ENCODE measurements at regions not wholly inside any gene's neighbourhood (a gene's known extent, or its start where the extent isn't known, plus 50 kb on each side); places are given as distances from the start of the nearest gene placed in this dataset.

- H3K4me1 Mint-ChIP-seq: no peaks in the 10 kb centered on the region
- H3K27me3 Mint-ChIP-seq: no peaks in the 10 kb centered on the region
- intact Hi-C loops (cut with micrococcal nuclease): no loop called here
- no peaks in the 10 kb centered on the region for H3K36me3 Mint-ChIP-seq
- H3K9me3 ChIP-seq (ENCODE audit: control insufficient read depth in 2 of 3, low read length in 3 of 3): no peaks in the 10 kb centered on the region
- H3K4me3 ChIP-seq (ENCODE audit: low read length): no peak overlapping the region
- ChIA-PET CTCF (no interaction called here), POLR2A (no interaction called here)
- DNase-seq: no peak
- no peaks in the 10 kb centered on the region for H3K36me3 ChIP-seq (ENCODE audit: control insufficient read depth in 2 of 3, insufficient read depth in 3 of 3, low read length in 3 of 3)
- H3K9me3 Mint-ChIP-seq: peaks cover 0 to 15% (median 3%) of the 10 kb centered on the region in 11 donors
- no peak for ATAC-seq
- no peaks in the 10 kb centered on the region for H3K27me3 ChIP-seq (ENCODE audit: control insufficient read depth in 2 of 2, insufficient read depth in 2 of 2, low read length in 2 of 2)
- H3K4me1 ChIP-seq (ENCODE audit: control insufficient read depth in 2 of 2, insufficient read depth in 2 of 2, low read length in 2 of 2): no peaks in the 10 kb centered on the region
- no peak overlapping the region for H3K27ac ChIP-seq (ENCODE audit: low read depth, low read length)
- H3K4me3 Mint-ChIP-seq: no peak overlapping the region
- H3K27ac Mint-ChIP-seq: no peak overlapping the region
Measured at GRCh38 chr2:82694431-82694830, 1764.6 kb downstream of the SUCLG1 start.

GRCh38 chr2:82690757-82691411, 1768.2 kb downstream of the SUCLG1 start:
- Histone ChIP-seq H3K4me1 (ENCODE audit: control insufficient read depth in 2 of 2, insufficient read depth in 2 of 2, low read length in 2 of 2) (no peaks in the 10 kb centered on the region), H3K9me3 (ENCODE audit: control insufficient read depth in 2 of 3, low read length in 3 of 3) (no peaks in the 10 kb centered on the region), H3K27me3 (ENCODE audit: control insufficient read depth in 2 of 2, insufficient read depth in 2 of 2, low read length in 2 of 2) (no peaks in the 10 kb centered on the region), H3K4me3 (ENCODE audit: low read length) (no peak overlapping the region), H3K27ac (ENCODE audit: low read depth, low read length) (no peak overlapping the region), H3K36me3 (ENCODE audit: control insufficient read depth in 2 of 3, insufficient read depth in 3 of 3, low read length in 3 of 3) (no peaks in the 10 kb centered on the region)
- ATAC-seq: no peak
- no peak for DNase-seq
- POLR2A ChIA-PET: no interaction called here
- Mint-ChIP-seq H3K4me1 (no peaks in the 10 kb centered on the region), H3K9me3 (peaks cover 0 to 8% (median 3%) of the 10 kb centered on the region in 11 donors), H3K36me3 (no peaks in the 10 kb centered on the region), H3K27me3 (no peaks in the 10 kb centered on the region), H3K4me3 (no peak overlapping the region), H3K27ac (no peak overlapping the region)
- CTCF ChIA-PET: no interaction called here
- intact Hi-C loops (cut with micrococcal nuclease): no loop called here

- intact Hi-C loops (cut with micrococcal nuclease): no loop called here
- H3K4me3 Mint-ChIP-seq: no peak overlapping the region
- no peaks in the 10 kb centered on the region for H3K27me3 Mint-ChIP-seq
- no peaks in the 10 kb centered on the region for H3K27me3 ChIP-seq (ENCODE audit: control insufficient read depth in 2 of 2, insufficient read depth in 2 of 2, low read length in 2 of 2)
- no peaks in the 10 kb centered on the region for H3K4me1 ChIP-seq (ENCODE audit: control insufficient read depth in 2 of 2, insufficient read depth in 2 of 2, low read length in 2 of 2)
- peaks cover 0 to 25% (median 6%) of the 10 kb centered on the region in 11 donors for H3K9me3 Mint-ChIP-seq
- ChIA-PET CTCF (no interaction called here), POLR2A (no interaction called here)
- H3K27ac Mint-ChIP-seq: no peak overlapping the region
- H3K36me3 Mint-ChIP-seq: no peaks in the 10 kb centered on the region
- no peaks in the 10 kb centered on the region for H3K4me1 Mint-ChIP-seq
- no peak overlapping the region for H3K4me3 ChIP-seq (ENCODE audit: low read length)
- no peak overlapping the region for H3K27ac ChIP-seq (ENCODE audit: low read depth, low read length)
- ATAC-seq: no peak
- no peaks in the 10 kb centered on the region for H3K9me3 ChIP-seq (ENCODE audit: control insufficient read depth in 2 of 3, low read length in 3 of 3)
- DNase-seq: no peak
- no peaks in the 10 kb centered on the region for H3K36me3 ChIP-seq (ENCODE audit: control insufficient read depth in 2 of 3, insufficient read depth in 3 of 3, low read length in 3 of 3)
Measured at GRCh38 chr2:82675186-82675585, 1783.9 kb downstream of the SUCLG1 start.

GRCh38 chr2:82674652-82675051, 1784.4 kb downstream of the SUCLG1 start:
- H3K4me3 ChIP-seq (ENCODE audit: low read length): no peak overlapping the region
- Mint-ChIP-seq H3K27me3 (no peaks in the 10 kb centered on the region), H3K27ac (no peak overlapping the region), H3K4me1 (no peaks in the 10 kb centered on the region), H3K36me3 (no peaks in the 10 kb centered on the region), H3K4me3 (no peak overlapping the region), H3K9me3 (peaks cover 0 to 25% (median 6%) of the 10 kb centered on the region in 11 donors)
- no peaks in the 10 kb centered on the region for H3K36me3 ChIP-seq (ENCODE audit: control insufficient read depth in 2 of 3, insufficient read depth in 3 of 3, low read length in 3 of 3)
- intact Hi-C loops (cut with micrococcal nuclease): no loop called here
- ATAC-seq: no peak
- CTCF ChIA-PET: no interaction called here
- POLR2A ChIA-PET: no interaction called here
- H3K4me1 ChIP-seq (ENCODE audit: control insufficient read depth in 2 of 2, insufficient read depth in 2 of 2, low read length in 2 of 2): no peaks in the 10 kb centered on the region
- no peaks in the 10 kb centered on the region for H3K27me3 ChIP-seq (ENCODE audit: control insufficient read depth in 2 of 2, insufficient read depth in 2 of 2, low read length in 2 of 2)
- DNase-seq: no peak
- no peaks in the 10 kb centered on the region for H3K9me3 ChIP-seq (ENCODE audit: control insufficient read depth in 2 of 3, low read length in 3 of 3)
- no peak overlapping the region for H3K27ac ChIP-seq (ENCODE audit: low read depth, low read length)

- Mint-ChIP-seq H3K9me3 (peaks cover 0 to 20% (median 3%) of the 10 kb centered on the region in 11 donors), H3K4me1 (no peaks in the 10 kb centered on the region), H3K36me3 (no peaks in the 10 kb centered on the region)
Measured at GRCh38 chr2:82667491-82667890, 1791.6 kb downstream of the SUCLG1 start.

GRCh38 chr2:82665691-82666090, 1793.4 kb downstream of the SUCLG1 start:
- no peaks in the 10 kb centered on the region for H3K4me1 ChIP-seq (ENCODE audit: control insufficient read depth in 2 of 2, insufficient read depth in 2 of 2, low read length in 2 of 2)
- H3K27me3 ChIP-seq (ENCODE audit: control insufficient read depth in 2 of 2, insufficient read depth in 2 of 2, low read length in 2 of 2): no peaks in the 10 kb centered on the region
- Mint-ChIP-seq H3K4me1 (no peaks in the 10 kb centered on the region), H3K4me3 (no peak overlapping the region), H3K36me3 (no peaks in the 10 kb centered on the region), H3K27ac (no peak overlapping the region), H3K9me3 (peaks cover 0 to 16% (median 3%) of the 10 kb centered on the region in 11 donors), H3K27me3 (no peaks in the 10 kb centered on the region)
- intact Hi-C loops (cut with micrococcal nuclease): no loop called here
- H3K9me3 ChIP-seq (ENCODE audit: control insufficient read depth in 2 of 3, low read length in 3 of 3): no peaks in the 10 kb centered on the region
- CTCF ChIA-PET: no interaction called here
- H3K36me3 ChIP-seq (ENCODE audit: control insufficient read depth in 2 of 3, insufficient read depth in 3 of 3, low read length in 3 of 3): no peaks in the 10 kb centered on the region
- POLR2A ChIA-PET: no interaction called here
- ATAC-seq: no peak
- no peak for DNase-seq
- no peak overlapping the region for H3K4me3 ChIP-seq (ENCODE audit: low read length)
- no peak overlapping the region for H3K27ac ChIP-seq (ENCODE audit: low read depth, low read length)

More at GRCh38 chr2:82667491-82667890, 1791.6 kb downstream of the SUCLG1 start:
- no peak for ATAC-seq
- Histone ChIP-seq H3K27me3 (ENCODE audit: control insufficient read depth in 2 of 2, insufficient read depth in 2 of 2, low read length in 2 of 2) (no peaks in the 10 kb centered on the region), H3K4me3 (ENCODE audit: low read length) (no peak overlapping the region), H3K9me3 (ENCODE audit: control insufficient read depth in 2 of 3, low read length in 3 of 3) (no peaks in the 10 kb centered on the region), H3K36me3 (ENCODE audit: control insufficient read depth in 2 of 3, insufficient read depth in 3 of 3, low read length in 3 of 3) (no peaks in the 10 kb centered on the region), H3K4me1 (ENCODE audit: control insufficient read depth in 2 of 2, insufficient read depth in 2 of 2, low read length in 2 of 2) (no peaks in the 10 kb centered on the region), H3K27ac (ENCODE audit: low read depth, low read length) (no peak overlapping the region)
- DNase-seq: no peak
- Mint-ChIP-seq H3K27ac (no peak overlapping the region), H3K27me3 (no peaks in the 10 kb centered on the region), H3K4me3 (no peak overlapping the region)
- intact Hi-C loops (cut with micrococcal nuclease): no loop called here
- CTCF ChIA-PET: no interaction called here
- POLR2A ChIA-PET: no interaction called here

- no peak overlapping the region for H3K4me3 Mint-ChIP-seq
- H3K27ac Mint-ChIP-seq: no peak overlapping the region
- POLR2A ChIA-PET: no interaction called here
- H3K27me3 Mint-ChIP-seq: no peaks in the 10 kb centered on the region
- no peaks in the 10 kb centered on the region for H3K4me1 Mint-ChIP-seq
- Histone ChIP-seq H3K27ac (ENCODE audit: low read depth, low read length) (no peak overlapping the region), H3K27me3 (ENCODE audit: control insufficient read depth in 2 of 2, insufficient read depth in 2 of 2, low read length in 2 of 2) (no peaks in the 10 kb centered on the region), H3K9me3 (ENCODE audit: control insufficient read depth in 2 of 3, low read length in 3 of 3) (no peaks in the 10 kb centered on the region), H3K4me3 (ENCODE audit: low read length) (no peak overlapping the region), H3K4me1 (ENCODE audit: control insufficient read depth in 2 of 2, insufficient read depth in 2 of 2, low read length in 2 of 2) (no peaks in the 10 kb centered on the region), H3K36me3 (ENCODE audit: control insufficient read depth in 2 of 3, insufficient read depth in 3 of 3, low read length in 3 of 3) (no peaks in the 10 kb centered on the region)
- intact Hi-C loops (cut with micrococcal nuclease): no loop called here
- CTCF ChIA-PET: no interaction called here
- ATAC-seq: no peak
- no peak for DNase-seq
- H3K36me3 Mint-ChIP-seq: no peaks in the 10 kb centered on the region
- peaks cover under 1 to 9% (median 4%) of the 10 kb centered on the region in 11 donors for H3K9me3 Mint-ChIP-seq
Measured at GRCh38 chr2:82657106-82657505, 1802.0 kb downstream of the SUCLG1 start.
